Upper lobe of right lung (tissue), 1 donor: ENCODE measurements at regions not wholly inside any gene's neighbourhood (a gene's known extent, or its start where the extent isn't known, plus 50 kb on each side); places are given as distances from the start of the nearest gene placed in this dataset.

ENCODE experiments used
- ATAC-seq: fragments of 200-7000 bp; cut with Tn5 transposase; one replicate; pipeline ENCODE4 v1.9.1; 2020; ENCODE audit warnings: mild to moderate bottlenecking, moderate library complexity
- DNase-seq: peaks from one replicate; pipeline ENCODE4 v3.0.0-alpha.2; 2020
- H3K27ac ChIP-seq: fragments of 200-600 bp; one replicate; pipeline ENCODE4 v1.8.0; 2022
- H3K27me3 ChIP-seq: fragments of 200-600 bp; one replicate; pipeline ENCODE4 v1.8.0; 2022; ENCODE audit warnings: mild to moderate bottlenecking
- H3K36me3 ChIP-seq: fragments of 200-600 bp; one replicate; pipeline ENCODE4 v1.8.0; 2022
- H3K4me1 ChIP-seq: fragments of 200-600 bp; one replicate; pipeline ENCODE4 v1.8.0; 2022
- H3K4me3 ChIP-seq: fragments of 200-600 bp; one replicate; pipeline ENCODE4 v1.8.0; 2022; ENCODE audit warnings: mild to moderate bottlenecking
- H3K9me3 ChIP-seq: fragments of 200-600 bp; one replicate; pipeline ENCODE4 v1.8.0; 2022
- intact Hi-C: fragments of 100-400 bp; cut with DNase I; formaldehyde crosslinking; loops from one replicate; pipeline ENCODE4 v1.11.0; 2022
- TF ChIP-seq, protein P1 (sequence below): fragments of 200-600 bp; IDR thresholded peaks from one replicate; pipeline ENCODE4 v1.8.0; 2022; ENCODE audit warnings: antibody characterized with exemption
- donor health status: DM: no; HTN: yes; CAD: no; lungs with severe emphysema.

DNA sequence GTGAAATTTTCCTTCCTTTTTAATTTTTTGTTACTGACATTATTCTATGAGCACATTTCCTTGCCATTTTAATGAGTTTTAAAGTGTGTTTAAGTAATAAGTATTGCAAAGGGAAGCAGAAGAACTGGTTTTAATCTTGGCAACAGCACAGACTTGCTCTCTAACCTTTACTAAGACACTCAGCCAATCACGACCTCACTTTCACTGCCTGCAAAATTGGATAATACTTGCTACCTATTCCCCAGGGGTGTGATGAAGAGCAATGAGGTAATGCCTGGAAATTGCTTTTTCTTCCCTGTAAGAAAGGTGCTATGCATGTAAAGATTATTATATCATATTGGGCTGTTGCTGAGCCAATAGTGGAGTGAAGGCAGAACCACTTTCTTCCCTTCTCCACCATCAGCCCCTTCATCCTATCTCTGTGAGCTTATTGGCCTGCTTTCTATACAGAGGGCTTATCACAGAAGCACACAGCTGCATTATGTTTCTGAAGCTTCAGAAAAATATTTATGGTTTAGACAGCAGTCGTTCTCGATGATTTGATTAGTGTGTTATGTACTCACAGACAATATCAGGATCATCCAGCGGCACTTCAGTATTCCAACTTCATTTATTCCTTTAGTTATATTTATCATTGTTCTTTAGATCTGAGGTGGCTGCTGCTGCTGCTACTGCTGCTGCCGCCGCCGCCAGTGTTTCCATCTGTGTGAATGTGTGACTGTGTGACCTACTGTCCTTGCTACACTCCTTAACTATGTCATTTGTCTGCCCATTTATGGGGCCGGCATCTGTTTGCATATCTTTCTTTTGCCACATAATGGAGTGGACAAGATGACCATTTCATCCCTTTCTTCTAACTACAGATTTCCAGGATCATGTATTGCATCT lies 255.1 kb downstream of the C4orf33 start:
- no peaks in the 10 kb centered on the region for H3K4me1 ChIP-seq
- ATAC-seq, result peak; percentile 90
- H3K27ac ChIP-seq, result no peak overlapping the region
- no peak for DNase-seq
- intact Hi-C loops, result no loop called here
- no peaks in the 10 kb centered on the region for H3K9me3 ChIP-seq
- TF ChIP-seq, protein P1, sequence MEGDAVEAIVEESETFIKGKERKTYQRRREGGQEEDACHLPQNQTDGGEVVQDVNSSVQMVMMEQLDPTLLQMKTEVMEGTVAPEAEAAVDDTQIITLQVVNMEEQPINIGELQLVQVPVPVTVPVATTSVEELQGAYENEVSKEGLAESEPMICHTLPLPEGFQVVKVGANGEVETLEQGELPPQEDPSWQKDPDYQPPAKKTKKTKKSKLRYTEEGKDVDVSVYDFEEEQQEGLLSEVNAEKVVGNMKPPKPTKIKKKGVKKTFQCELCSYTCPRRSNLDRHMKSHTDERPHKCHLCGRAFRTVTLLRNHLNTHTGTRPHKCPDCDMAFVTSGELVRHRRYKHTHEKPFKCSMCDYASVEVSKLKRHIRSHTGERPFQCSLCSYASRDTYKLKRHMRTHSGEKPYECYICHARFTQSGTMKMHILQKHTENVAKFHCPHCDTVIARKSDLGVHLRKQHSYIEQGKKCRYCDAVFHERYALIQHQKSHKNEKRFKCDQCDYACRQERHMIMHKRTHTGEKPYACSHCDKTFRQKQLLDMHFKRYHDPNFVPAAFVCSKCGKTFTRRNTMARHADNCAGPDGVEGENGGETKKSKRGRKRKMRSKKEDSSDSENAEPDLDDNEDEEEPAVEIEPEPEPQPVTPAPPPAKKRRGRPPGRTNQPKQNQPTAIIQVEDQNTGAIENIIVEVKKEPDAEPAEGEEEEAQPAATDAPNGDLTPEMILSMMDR, result no peak
- no peaks in the 10 kb centered on the region for H3K36me3 ChIP-seq
- H3K27me3 ChIP-seq, result no peaks in the 10 kb centered on the region
- H3K4me3 ChIP-seq, result no peak overlapping the region

GRCh38 chr4:129352480-129352879 lies 256.5 kb downstream of the C4orf33 start:
- Histone ChIP-seq H3K4me3 (no peak overlapping the region), H3K4me1 (no peaks in the 10 kb centered on the region), H3K27ac (no peak overlapping the region), H3K36me3 (no peaks in the 10 kb centered on the region), H3K9me3 (no peaks in the 10 kb centered on the region), H3K27me3 (no peaks in the 10 kb centered on the region)
- TF ChIP-seq, protein P1, result no peak
- intact Hi-C loops, result no loop called here
- no peak for DNase-seq
- no peak for ATAC-seq

GRCh38 chr4:129353490-129353889 lies 257.5 kb downstream of the C4orf33 start:
- Histone ChIP-seq H3K4me3 (no peak overlapping the region), H3K4me1 (no peaks in the 10 kb centered on the region), H3K36me3 (no peaks in the 10 kb centered on the region), H3K27me3 (no peaks in the 10 kb centered on the region), H3K9me3 (no peaks in the 10 kb centered on the region), H3K27ac (no peak overlapping the region)
- intact Hi-C loops, result no loop called here
- TF ChIP-seq, protein P1, result no peak
- ATAC-seq, result no peak
- no peak for DNase-seq

- no peaks in the 10 kb centered on the region for H3K9me3 ChIP-seq
- DNase-seq (no peak), ATAC-seq (no peak)
- no peaks in the 10 kb centered on the region for H3K4me1 ChIP-seq
- TF ChIP-seq, protein P1, result no peak
- intact Hi-C loops, result no loop called here
- no peaks in the 10 kb centered on the region for H3K27me3 ChIP-seq
- no peak overlapping the region for H3K27ac ChIP-seq
- no peaks in the 10 kb centered on the region for H3K36me3 ChIP-seq
- H3K4me3 ChIP-seq, result no peak overlapping the region
Observed at GRCh38 chr4:129355031-129355430, 259.1 kb downstream of the C4orf33 start.

DNA sequence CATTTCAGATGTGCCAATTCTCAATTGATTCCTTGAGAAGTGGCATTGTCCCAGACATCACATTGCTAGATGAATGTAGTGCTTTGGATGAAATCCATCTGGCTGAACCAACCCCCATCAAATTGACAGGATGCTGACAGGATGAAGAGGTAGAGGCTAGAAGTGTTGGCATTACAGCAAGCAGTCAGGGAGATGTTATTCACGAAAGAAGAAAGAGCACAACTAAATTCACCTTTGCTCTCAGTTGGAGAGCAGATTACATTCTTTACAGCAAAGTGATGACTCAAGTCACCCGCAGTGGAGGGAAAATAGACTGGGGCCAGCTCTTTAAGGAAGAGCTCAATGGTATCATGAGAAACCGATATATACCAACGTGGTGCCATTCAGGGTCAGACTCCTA lies 259.6 kb downstream of the C4orf33 start:
- no peak for ATAC-seq
- intact Hi-C loops, result no loop called here

More for the DNA sequence above, 259.6 kb downstream of the C4orf33 start:
- H3K4me3 ChIP-seq, result no peak overlapping the region
- H3K9me3 ChIP-seq, result no peaks in the 10 kb centered on the region
- no peaks in the 10 kb centered on the region for H3K36me3 ChIP-seq
- no peak for DNase-seq
- TF ChIP-seq, protein P1, result no peak
- H3K27me3 ChIP-seq, result no peaks in the 10 kb centered on the region
- no peaks in the 10 kb centered on the region for H3K4me1 ChIP-seq
- no peak overlapping the region for H3K27ac ChIP-seq
